SK-N-SH treated with all-trans-retinoic acid at 6 μM for 48 hours (cell line): ENCODE measurements at regions not wholly inside any gene's neighbourhood (a gene's known extent, or its start where the extent isn't known, plus 50 kb on each side); places are given as distances from the start of the nearest gene placed in this dataset.

Experiments
- ESRRG ChIP-seq: fragments of 250-450 bp; sonication (Bioruptor Pico); IDR thresholded peaks from 2 replicates; pipeline ENCODE4 v1.6.1; 2021; ENCODE audit warnings: mild to moderate bottlenecking
- OSR1 ChIP-seq: fragments of 250-450 bp; sonication (Bioruptor Pico); IDR thresholded peaks from 2 replicates; pipeline ENCODE4 v1.8.0; 2022; ENCODE audit warnings: moderate library complexity, mild to moderate bottlenecking, inconsistent platforms
- SNAI2 ChIP-seq: fragments of 250-450 bp; sonication (Bioruptor Pico); IDR thresholded peaks from 2 replicates; pipeline ENCODE4 v1.5.0; 2020; ENCODE audit warnings: mild to moderate bottlenecking, moderate library complexity
- ZFP30 ChIP-seq: fragments of 450-650 bp; formaldehyde crosslinking; IDR thresholded peaks from 2 replicates; pipeline ENCODE4 v1.5.0; 2022; ENCODE audit warnings: mild to moderate bottlenecking, moderate library complexity
- TF ChIP-seq, protein P1 (sequence below): fragments of 250-450 bp; sonication (Bioruptor Pico); IDR thresholded peaks from 2 replicates; pipeline ENCODE4 v1.8.0; 2020; ENCODE audit warnings: mild to moderate bottlenecking, moderate library complexity, borderline replicate concordance
- TF ChIP-seq, protein P2 (sequence below): fragments of 250-450 bp; sonication (Bioruptor Pico); IDR thresholded peaks from 2 replicates; pipeline ENCODE4 v1.8.0; 2021; ENCODE audit warnings: low read depth, mild to moderate bottlenecking, moderate library complexity, borderline replicate concordance
- TF ChIP-seq, protein P3 (sequence below): fragments of 250-450 bp; sonication (Bioruptor Pico); IDR thresholded peaks from 2 replicates; pipeline ENCODE4 v1.5.1; 2020; ENCODE audit warnings: low read depth, mild to moderate bottlenecking, moderate library complexity

DNA sequence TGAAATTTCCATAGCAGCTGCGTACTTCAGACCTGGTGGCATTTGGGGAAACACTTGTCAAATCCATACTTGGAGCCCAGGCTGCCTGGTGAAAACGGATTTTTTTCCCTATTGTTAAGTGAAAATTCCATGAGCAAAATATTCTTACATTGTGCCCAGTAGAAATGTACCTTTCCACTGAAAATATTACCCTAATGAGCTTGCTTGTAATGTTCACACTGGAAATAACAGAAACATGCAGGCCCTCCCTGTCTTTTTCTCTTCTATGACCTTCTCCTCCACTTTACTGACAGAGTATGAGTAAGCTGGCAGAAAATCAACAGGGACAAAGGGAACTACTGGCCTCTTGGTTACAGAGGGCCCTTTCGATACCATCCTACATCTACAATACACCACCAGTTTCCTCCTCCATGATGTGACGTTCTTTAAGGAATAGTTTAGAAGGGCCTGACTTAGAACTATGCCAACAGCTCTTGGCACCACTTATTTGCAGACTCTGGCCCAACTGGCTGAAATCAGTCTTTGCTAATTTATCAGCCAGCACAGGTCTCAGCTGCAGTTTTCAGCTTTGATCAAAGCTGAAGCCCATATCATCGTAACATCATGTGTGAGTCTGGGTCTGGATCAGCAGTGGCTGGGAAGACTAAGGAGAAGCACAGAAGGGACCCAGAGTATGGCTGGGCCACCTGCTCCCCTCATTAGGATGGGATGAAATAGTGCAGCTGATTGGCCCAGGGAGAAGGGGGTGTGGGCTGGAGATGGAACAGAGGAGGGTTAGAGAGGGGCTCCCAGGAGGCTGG lies 272.2 kb upstream of the ID2 start:
- TF ChIP-seq ESRRG (CRISPR knock-in tag) (no peak), SNAI2 (CRISPR knock-in tag) (no peak), OSR1 (CRISPR knock-in tag) (no peak), ZFP30 (CRISPR knock-in tag) (no peak)
- TF ChIP-seq, protein P1, sequence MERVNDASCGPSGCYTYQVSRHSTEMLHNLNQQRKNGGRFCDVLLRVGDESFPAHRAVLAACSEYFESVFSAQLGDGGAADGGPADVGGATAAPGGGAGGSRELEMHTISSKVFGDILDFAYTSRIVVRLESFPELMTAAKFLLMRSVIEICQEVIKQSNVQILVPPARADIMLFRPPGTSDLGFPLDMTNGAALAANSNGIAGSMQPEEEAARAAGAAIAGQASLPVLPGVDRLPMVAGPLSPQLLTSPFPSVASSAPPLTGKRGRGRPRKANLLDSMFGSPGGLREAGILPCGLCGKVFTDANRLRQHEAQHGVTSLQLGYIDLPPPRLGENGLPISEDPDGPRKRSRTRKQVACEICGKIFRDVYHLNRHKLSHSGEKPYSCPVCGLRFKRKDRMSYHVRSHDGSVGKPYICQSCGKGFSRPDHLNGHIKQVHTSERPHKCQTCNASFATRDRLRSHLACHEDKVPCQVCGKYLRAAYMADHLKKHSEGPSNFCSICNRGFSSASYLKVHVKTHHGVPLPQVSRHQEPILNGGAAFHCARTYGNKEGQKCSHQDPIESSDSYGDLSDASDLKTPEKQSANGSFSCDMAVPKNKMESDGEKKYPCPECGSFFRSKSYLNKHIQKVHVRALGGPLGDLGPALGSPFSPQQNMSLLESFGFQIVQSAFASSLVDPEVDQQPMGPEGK = no peak
- TF ChIP-seq, protein P2, sequence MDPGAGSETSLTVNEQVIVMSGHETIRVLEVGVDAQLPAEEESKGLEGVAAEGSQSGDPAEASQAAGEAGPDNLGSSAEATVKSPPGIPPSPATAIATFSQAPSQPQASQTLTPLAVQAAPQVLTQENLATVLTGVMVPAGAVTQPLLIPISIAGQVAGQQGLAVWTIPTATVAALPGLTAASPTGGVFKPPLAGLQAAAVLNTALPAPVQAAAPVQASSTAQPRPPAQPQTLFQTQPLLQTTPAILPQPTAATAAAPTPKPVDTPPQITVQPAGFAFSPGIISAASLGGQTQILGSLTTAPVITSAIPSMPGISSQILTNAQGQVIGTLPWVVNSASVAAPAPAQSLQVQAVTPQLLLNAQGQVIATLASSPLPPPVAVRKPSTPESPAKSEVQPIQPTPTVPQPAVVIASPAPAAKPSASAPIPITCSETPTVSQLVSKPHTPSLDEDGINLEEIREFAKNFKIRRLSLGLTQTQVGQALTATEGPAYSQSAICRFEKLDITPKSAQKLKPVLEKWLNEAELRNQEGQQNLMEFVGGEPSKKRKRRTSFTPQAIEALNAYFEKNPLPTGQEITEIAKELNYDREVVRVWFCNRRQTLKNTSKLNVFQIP = no peak
- TF ChIP-seq, protein P3, sequence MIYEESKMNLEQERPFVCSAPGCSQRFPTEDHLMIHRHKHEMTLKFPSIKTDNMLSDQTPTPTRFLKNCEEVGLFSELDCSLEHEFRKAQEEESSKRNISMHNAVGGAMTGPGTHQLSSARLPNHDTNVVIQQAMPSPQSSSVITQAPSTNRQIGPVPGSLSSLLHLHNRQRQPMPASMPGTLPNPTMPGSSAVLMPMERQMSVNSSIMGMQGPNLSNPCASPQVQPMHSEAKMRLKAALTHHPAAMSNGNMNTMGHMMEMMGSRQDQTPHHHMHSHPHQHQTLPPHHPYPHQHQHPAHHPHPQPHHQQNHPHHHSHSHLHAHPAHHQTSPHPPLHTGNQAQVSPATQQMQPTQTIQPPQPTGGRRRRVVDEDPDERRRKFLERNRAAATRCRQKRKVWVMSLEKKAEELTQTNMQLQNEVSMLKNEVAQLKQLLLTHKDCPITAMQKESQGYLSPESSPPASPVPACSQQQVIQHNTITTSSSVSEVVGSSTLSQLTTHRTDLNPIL (CRISPR knock-in tag) = no peak
